SK-N-SH treated with all-trans-retinoic acid at 6 μM for 48 hours (cell line): ENCODE measurements at regions not wholly inside any gene's neighbourhood (a gene's known extent, or its start where the extent isn't known, plus 50 kb on each side); places are given as distances from the start of the nearest gene placed in this dataset.

Experiments
- ARNTL ChIP-seq: fragments of 450-650 bp; formaldehyde crosslinking; IDR thresholded peaks from 2 replicates; pipeline ENCODE4 v1.5.0; 2020; ENCODE audit warnings: low read depth, mild to moderate bottlenecking, moderate library complexity, borderline replicate concordance
- CSDC2 ChIP-seq: fragments of 250-450 bp; sonication (Bioruptor Pico); IDR thresholded peaks from 2 replicates; pipeline ENCODE4 v1.5.0; 2020; ENCODE audit warnings: mild to moderate bottlenecking, moderate library complexity
- ISL1 ChIP-seq: fragments of 250-450 bp; sonication (Bioruptor Pico); IDR thresholded peaks from 2 replicates; pipeline ENCODE4 v2.1.2; 2022; ENCODE audit warnings: mild to moderate bottlenecking, moderate library complexity
- PPARA ChIP-seq: fragments of 250-450 bp; sonication (Bioruptor Pico); IDR thresholded peaks from 2 replicates; pipeline ENCODE4 v1.5.0; 2020; ENCODE audit warnings: mild to moderate bottlenecking, borderline replicate concordance
- ZNF70 ChIP-seq: fragments of 450-650 bp; formaldehyde crosslinking; IDR thresholded peaks from 2 replicates; pipeline ENCODE4 v1.5.0; 2020; ENCODE audit warnings: mild to moderate bottlenecking, moderate library complexity
- TF ChIP-seq, protein P1 (sequence below): fragments of 250-450 bp; sonication (Bioruptor Pico); IDR thresholded peaks from 2 replicates; pipeline ENCODE4 v1.5.1; 2020; ENCODE audit warnings: low read depth, mild to moderate bottlenecking, moderate library complexity

DNA sequence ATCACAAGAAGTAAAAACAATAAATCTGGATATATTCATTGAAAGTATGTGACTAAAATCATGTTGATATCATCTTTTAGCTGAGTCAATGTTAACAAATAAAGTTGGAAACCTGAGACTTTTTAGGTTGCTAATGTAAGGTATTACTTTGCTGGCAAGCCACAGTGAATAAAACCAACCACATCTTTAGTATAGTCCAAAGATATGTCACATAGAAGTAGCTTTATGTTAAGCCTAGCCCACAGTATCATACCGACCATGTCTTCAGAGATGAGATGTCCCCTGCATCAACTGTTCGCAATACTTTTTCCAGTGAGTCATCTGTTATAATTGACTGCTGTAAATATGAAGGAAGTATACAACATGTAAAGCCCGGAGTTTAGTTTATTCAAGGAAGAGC lies 107.6 kb upstream of the MCHR2 start:
- TF ChIP-seq ARNTL (no peak), CSDC2 (CRISPR knock-in tag) (no peak), ISL1 (CRISPR knock-in tag) (no peak), ZNF70 (CRISPR knock-in tag) (no peak), PPARA (no peak)
- TF ChIP-seq, protein P1, sequence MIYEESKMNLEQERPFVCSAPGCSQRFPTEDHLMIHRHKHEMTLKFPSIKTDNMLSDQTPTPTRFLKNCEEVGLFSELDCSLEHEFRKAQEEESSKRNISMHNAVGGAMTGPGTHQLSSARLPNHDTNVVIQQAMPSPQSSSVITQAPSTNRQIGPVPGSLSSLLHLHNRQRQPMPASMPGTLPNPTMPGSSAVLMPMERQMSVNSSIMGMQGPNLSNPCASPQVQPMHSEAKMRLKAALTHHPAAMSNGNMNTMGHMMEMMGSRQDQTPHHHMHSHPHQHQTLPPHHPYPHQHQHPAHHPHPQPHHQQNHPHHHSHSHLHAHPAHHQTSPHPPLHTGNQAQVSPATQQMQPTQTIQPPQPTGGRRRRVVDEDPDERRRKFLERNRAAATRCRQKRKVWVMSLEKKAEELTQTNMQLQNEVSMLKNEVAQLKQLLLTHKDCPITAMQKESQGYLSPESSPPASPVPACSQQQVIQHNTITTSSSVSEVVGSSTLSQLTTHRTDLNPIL (CRISPR knock-in tag) = no peak
